Mesendoderm (in vitro differentiated cells): ENCODE measurements at regions not wholly inside any gene's neighbourhood (a gene's known extent, or its start where the extent isn't known, plus 50 kb on each side); places are given as distances from the start of the nearest gene placed in this dataset.

ENCODE experiments used
- DNase-seq: peaks from one replicate; pipeline ENCODE4 v3.0.0; 2013
- H2AK5ac ChIP-seq: 2 replicates; pipeline ENCODE4 v1.6.1; 2013; ENCODE audit warnings: low read length, inconsistent platforms
- H2BK120ac ChIP-seq: 2 replicates; pipeline ENCODE4 v1.6.1; 2013; ENCODE audit warnings: low read depth, mild to moderate bottlenecking, low read length, moderate library complexity, mixed read lengths
- H2BK15ac ChIP-seq: replicated peaks from 2 replicates; pipeline ENCODE4 v1.6.1; 2013; ENCODE audit warnings: low read depth, mild to moderate bottlenecking, moderate library complexity
- H2BK5ac ChIP-seq: 2 replicates; pipeline ENCODE4 v1.6.1; 2013; ENCODE audit warnings: low read length, inconsistent platforms
- H3K18ac ChIP-seq: 2 replicates; pipeline ENCODE4 v1.6.1; 2013; ENCODE audit warnings: mild to moderate bottlenecking, low read length, mixed read lengths
- H3K23ac ChIP-seq: one replicate; pipeline ENCODE4 v1.6.1; 2013; ENCODE audit warnings: low read length
- H3K27ac ChIP-seq: 2 replicates; pipeline ENCODE4 v1.5.1; 2013; ENCODE audit warnings: low read depth, mild to moderate bottlenecking, inconsistent platforms, low read length, moderate library complexity
- H3K27me3 ChIP-seq: 2 replicates; pipeline ENCODE4 v1.6.1; 2013; ENCODE audit warnings: low read length, control low read depth, mild to moderate bottlenecking, inconsistent platforms; ENCODE audit not compliant: insufficient read depth, poor library complexity
- H3K36me3 ChIP-seq: 2 replicates; pipeline ENCODE4 v1.6.1; 2013; ENCODE audit warnings: low read length, inconsistent platforms; ENCODE audit not compliant: control insufficient read depth, insufficient read depth
- H3K4ac ChIP-seq: one replicate; pipeline ENCODE4 v1.6.1; 2013; ENCODE audit warnings: low read depth, mild to moderate bottlenecking, low read length, moderate library complexity
- H3K4me1 ChIP-seq: 2 replicates; pipeline ENCODE4 v1.6.1; 2013; ENCODE audit warnings: low read depth, low read length, inconsistent platforms; ENCODE audit not compliant: control insufficient read depth
- H3K4me2 ChIP-seq: 2 replicates; pipeline ENCODE4 v1.6.1; 2013; ENCODE audit warnings: low read length
- H3K4me3 ChIP-seq: 2 replicates; pipeline ENCODE4 v1.5.1; 2013; ENCODE audit warnings: mild to moderate bottlenecking, low read length
- H3K56ac ChIP-seq: one replicate; pipeline ENCODE4 v1.6.1; 2013; ENCODE audit warnings: low read length
- H3K79me1 ChIP-seq: 2 replicates; pipeline ENCODE4 v1.6.1; 2013; ENCODE audit warnings: low read length, inconsistent platforms
- H3K79me2 ChIP-seq: 2 replicates; pipeline ENCODE4 v1.6.1; 2013; ENCODE audit warnings: mild to moderate bottlenecking, low read length; ENCODE audit not compliant: control insufficient read depth, insufficient read depth
- H3K9ac ChIP-seq: 2 replicates; pipeline ENCODE4 v1.6.1; 2013; ENCODE audit warnings: low read length, inconsistent platforms
- H4K5ac ChIP-seq: one replicate; pipeline ENCODE4 v1.6.1; 2013; ENCODE audit warnings: low read length
- H4K8ac ChIP-seq: one replicate; pipeline ENCODE4 v1.6.1; 2013; ENCODE audit warnings: low read depth, mild to moderate bottlenecking, control low read depth, low read length, moderate library complexity
- WGBS: extraction: QIAGEN DNeasy Blood & Tissue Kit; methylation state at CpG from one replicate; pipeline ENCODE4 v1.1.7; 2013; ENCODE audit warnings: low lambda C conversion rate, missing lambda C conversion rate; ENCODE audit not compliant: insufficient coverage; ENCODE audit errors: extremely low coverage; 5-methylcytosine and 5-hydroxymethylcytosine counted together

- no peak for DNase-seq
- H3K4me1 ChIP-seq: no peaks in the 10 kb centered on the region
- H3K56ac ChIP-seq: no peak overlapping the region
- WGBS: no CpG with 5 or more reads among the region's 4 CpGs
- no peak overlapping the region for H2BK15ac ChIP-seq
- H4K8ac ChIP-seq: no peak overlapping the region
- no peak overlapping the region for H2AK5ac ChIP-seq
- no peak overlapping the region for H3K27ac ChIP-seq
- H3K18ac ChIP-seq: no peak overlapping the region
- H3K9ac ChIP-seq: no peak overlapping the region
- no peaks in the 10 kb centered on the region for H3K79me2 ChIP-seq
- no peaks in the 10 kb centered on the region for H3K79me1 ChIP-seq
- no peak overlapping the region for H3K4me3 ChIP-seq
- no peak overlapping the region for H3K23ac ChIP-seq
- no peak overlapping the region for H3K4me2 ChIP-seq
- no peaks in the 10 kb centered on the region for H3K27me3 ChIP-seq
- no peak overlapping the region for H3K4ac ChIP-seq
- H2BK5ac ChIP-seq: no peak overlapping the region
- H3K36me3 ChIP-seq: no peaks in the 10 kb centered on the region
- H2BK120ac ChIP-seq: no peak overlapping the region
- H4K5ac ChIP-seq: no peak overlapping the region
Observed at GRCh38 chr5:155430192-155430591, 416.6 kb downstream of the KIF4B start.

- H3K56ac ChIP-seq: no peak overlapping the region
- H3K36me3 ChIP-seq: no peaks in the 10 kb centered on the region
- no peaks in the 10 kb centered on the region for H3K27me3 ChIP-seq
- H2BK120ac ChIP-seq: no peak overlapping the region
- H3K4me2 ChIP-seq: no peak overlapping the region
- no peak overlapping the region for H4K5ac ChIP-seq
- no peak overlapping the region for H3K18ac ChIP-seq
- WGBS: no CpG with 5 or more reads among the region's 1 CpG
- H2AK5ac ChIP-seq: no peak overlapping the region
- H4K8ac ChIP-seq: no peak overlapping the region
- H3K23ac ChIP-seq: no peak overlapping the region
- H3K4ac ChIP-seq: no peak overlapping the region
- no peak overlapping the region for H3K9ac ChIP-seq
- H2BK5ac ChIP-seq: no peak overlapping the region
- peak; percentile 74 for DNase-seq
- no peak overlapping the region for H2BK15ac ChIP-seq
- no peaks in the 10 kb centered on the region for H3K4me1 ChIP-seq
- no peak overlapping the region for H3K27ac ChIP-seq
- H3K79me1 ChIP-seq: no peaks in the 10 kb centered on the region
- H3K4me3 ChIP-seq: no peak overlapping the region
- H3K79me2 ChIP-seq: no peaks in the 10 kb centered on the region
Observed at GRCh38 chr5:155434267-155434666, 420.7 kb downstream of the KIF4B start.

DNA sequence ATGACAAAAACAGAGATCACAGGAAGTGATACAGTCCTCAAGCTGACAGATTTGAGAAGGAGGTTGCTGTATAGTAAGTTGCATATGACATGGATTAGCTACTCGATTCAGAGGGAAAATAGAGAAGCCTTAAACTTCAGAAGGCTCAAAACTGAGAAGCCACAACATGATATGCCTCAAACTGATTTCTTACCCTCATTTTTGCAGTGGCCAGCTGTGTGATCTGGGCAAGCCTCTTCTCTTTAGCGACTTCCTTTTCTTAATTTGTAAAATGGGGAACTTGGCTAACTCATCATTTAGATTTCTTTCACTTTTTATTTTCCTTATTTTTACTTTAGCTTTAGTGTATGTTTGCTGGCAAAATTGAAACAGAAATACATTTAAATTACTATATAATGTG is 421.1 kb downstream of the KIF4B start:
- H3K18ac ChIP-seq: no peak overlapping the region
- H3K9ac ChIP-seq: no peak overlapping the region
- H2BK15ac ChIP-seq: no peak overlapping the region
- H4K5ac ChIP-seq: no peak overlapping the region
- no peaks in the 10 kb centered on the region for H3K27me3 ChIP-seq
- no peaks in the 10 kb centered on the region for H3K79me2 ChIP-seq
- H4K8ac ChIP-seq: no peak overlapping the region
- no peak overlapping the region for H3K56ac ChIP-seq
- H3K27ac ChIP-seq: no peak overlapping the region
- H3K4ac ChIP-seq: no peak overlapping the region
- H2BK5ac ChIP-seq: no peak overlapping the region
- no peak overlapping the region for H3K4me2 ChIP-seq
- no peak overlapping the region for H2BK120ac ChIP-seq
- H3K4me3 ChIP-seq: no peak overlapping the region
- no peak overlapping the region for H3K23ac ChIP-seq
- no peak for DNase-seq
- no peak overlapping the region for H2AK5ac ChIP-seq
- no peaks in the 10 kb centered on the region for H3K79me1 ChIP-seq
- no peaks in the 10 kb centered on the region for H3K4me1 ChIP-seq
- no peaks in the 10 kb centered on the region for H3K36me3 ChIP-seq
- no CpG with 5 or more reads among the region's 2 CpGs for WGBS

DNA sequence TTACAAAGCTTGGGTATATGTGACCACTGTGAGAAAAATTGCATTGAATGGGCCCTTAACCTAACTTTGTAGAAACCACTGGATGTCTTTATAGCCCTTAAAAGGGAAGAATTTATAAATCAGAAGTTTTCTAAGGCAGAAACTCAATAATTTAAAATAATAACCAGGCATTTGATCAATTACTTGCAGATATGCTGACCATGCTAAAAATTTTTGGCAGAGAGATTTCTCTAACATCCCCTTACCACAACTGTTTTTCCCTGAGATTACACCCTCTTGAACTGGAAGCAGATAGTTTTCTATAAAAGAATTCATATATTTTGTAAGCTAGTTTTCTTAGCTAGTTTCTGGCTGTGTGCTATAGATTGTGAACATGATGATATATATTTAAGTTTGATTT is 428.3 kb downstream of the KIF4B start:
- DNase-seq: no peak

GRCh38 chr5:155451106-155451505 is 437.6 kb downstream of the KIF4B start:
- Histone ChIP-seq H2AK5ac (no peak overlapping the region), H3K4ac (no peak overlapping the region), H4K8ac (no peak overlapping the region), H3K79me1 (no peaks in the 10 kb centered on the region), H3K9ac (no peak overlapping the region), H4K5ac (no peak overlapping the region), H3K23ac (no peak overlapping the region), H3K36me3 (no peaks in the 10 kb centered on the region), H3K27me3 (no peaks in the 10 kb centered on the region), H2BK120ac (no peak overlapping the region), H3K56ac (no peak overlapping the region), H3K4me1 (no peaks in the 10 kb centered on the region), H3K18ac (no peak overlapping the region), H3K4me2 (no peak overlapping the region), H3K27ac (no peak overlapping the region), H3K79me2 (no peaks in the 10 kb centered on the region), H3K4me3 (no peak overlapping the region), H2BK15ac (no peak overlapping the region), H2BK5ac (no peak overlapping the region)
- DNase-seq: no peak
- no CpG with 5 or more reads among the region's 2 CpGs for WGBS

More for the DNA sequence above, 428.3 kb downstream of the KIF4B start:
- Histone ChIP-seq H3K4ac (no peak overlapping the region), H3K23ac (no peak overlapping the region), H3K36me3 (no peaks in the 10 kb centered on the region), H3K4me3 (no peak overlapping the region), H4K5ac (no peak overlapping the region), H2BK5ac (no peak overlapping the region), H3K79me2 (no peaks in the 10 kb centered on the region), H3K27me3 (no peaks in the 10 kb centered on the region), H2BK15ac (no peak overlapping the region), H2BK120ac (no peak overlapping the region), H3K4me1 (no peaks in the 10 kb centered on the region), H3K79me1 (no peaks in the 10 kb centered on the region), H4K8ac (no peak overlapping the region), H3K9ac (no peak overlapping the region), H3K4me2 (no peak overlapping the region), H3K18ac (no peak overlapping the region), H2AK5ac (no peak overlapping the region), H3K27ac (no peak overlapping the region), H3K56ac (no peak overlapping the region)

DNA sequence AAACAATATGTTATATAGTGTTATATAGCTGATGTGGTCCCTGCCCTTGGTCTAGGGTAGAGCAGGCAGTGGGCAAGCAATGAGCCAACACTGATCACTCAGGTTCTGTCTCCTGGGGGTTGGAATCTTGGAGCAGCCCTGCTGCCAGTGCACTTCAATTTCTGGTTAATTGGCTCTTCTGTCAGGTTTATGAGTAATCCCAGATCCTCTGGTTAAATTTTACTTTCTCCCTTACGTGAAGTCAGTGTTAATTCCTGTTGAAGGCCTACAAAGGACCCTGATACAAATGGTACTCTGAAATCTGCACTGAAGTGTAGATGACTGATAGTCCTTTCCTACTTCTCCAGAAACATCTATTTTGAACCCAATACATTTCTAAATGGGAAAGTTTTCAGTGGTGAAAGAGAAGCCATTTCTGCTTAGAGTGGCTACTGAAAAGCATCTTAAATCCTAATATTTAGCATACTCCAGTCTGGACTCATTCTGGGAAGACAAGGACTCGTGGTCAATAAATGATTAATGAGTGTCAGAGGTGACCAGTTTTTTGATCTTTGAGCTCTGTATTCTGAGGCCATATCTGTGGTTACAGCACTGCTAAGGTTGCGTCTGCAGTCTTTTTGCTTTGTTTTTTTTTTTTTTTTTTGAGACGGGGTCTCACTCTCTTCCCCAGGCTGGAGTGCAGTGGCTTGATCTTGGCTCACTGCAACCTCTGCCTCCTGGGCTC is 442.4 kb downstream of the KIF4B start:
- H3K27ac ChIP-seq: no peak overlapping the region
- no peak overlapping the region for H3K4ac ChIP-seq
- no CpG with 5 or more reads among the region's 4 CpGs for WGBS
- no peaks in the 10 kb centered on the region for H3K36me3 ChIP-seq
- H2AK5ac ChIP-seq: no peak overlapping the region
- no peaks in the 10 kb centered on the region for H3K79me1 ChIP-seq
- no peak overlapping the region for H3K9ac ChIP-seq
- H2BK5ac ChIP-seq: no peak overlapping the region
- H3K4me2 ChIP-seq: no peak overlapping the region
- DNase-seq: no peak
- H2BK15ac ChIP-seq: no peak overlapping the region
- H3K56ac ChIP-seq: no peak overlapping the region
- no peaks in the 10 kb centered on the region for H3K4me1 ChIP-seq
- no peak overlapping the region for H3K18ac ChIP-seq
- no peaks in the 10 kb centered on the region for H3K27me3 ChIP-seq
- no peak overlapping the region for H3K4me3 ChIP-seq
- H3K23ac ChIP-seq: no peak overlapping the region
- H4K8ac ChIP-seq: no peak overlapping the region
- no peaks in the 10 kb centered on the region for H3K79me2 ChIP-seq
- no peak overlapping the region for H4K5ac ChIP-seq
- no peak overlapping the region for H2BK120ac ChIP-seq
